ENCODE measurements at regions not wholly inside any gene's neighbourhood (a gene's known extent, or its start where the extent isn't known, plus 50 kb on each side); places are given as distances from the start of the nearest gene placed in this dataset.

- TF ChIP-seq CTCF (tag by site-specific recombination; IDR thresholded peaks at IDR 0.05) (no peak), ZNF138 (tag by site-specific recombination; IDR thresholded peaks at IDR 0.05; ENCODE audit: borderline replicate concordance) (no peak), PRDM1 (tag by site-specific recombination; IDR thresholded peaks at IDR 0.05) (no peak), TRIM28 (IDR thresholded peaks at IDR 0.05; ENCODE audit: borderline replicate concordance, low read length) (no peak), ZNF37A (tag by site-specific recombination; IDR thresholded peaks at IDR 0.05) (no peak), ZBTB49 (tag by site-specific recombination; IDR thresholded peaks at IDR 0.05; ENCODE audit: low read depth) (no peak), ZNF311 (tag by site-specific recombination; IDR thresholded peaks at IDR 0.05; ENCODE audit: borderline replicate concordance) (no peak), KLF16 (tag by site-specific recombination; IDR thresholded peaks at IDR 0.05) (no peak), MYNN (tag by site-specific recombination; IDR thresholded peaks at IDR 0.05; ENCODE audit: borderline replicate concordance) (no peak), ZBTB8A (tag by site-specific recombination; IDR thresholded peaks at IDR 0.05) (no peak)
Measured at GRCh38 chr5:105163547-105163946, 1601.0 kb upstream of the NUDT12 start.

All from HEK293 (cell line).